ENCODE measurements at regions not wholly inside any gene's neighbourhood (a gene's known extent, or its start where the extent isn't known, plus 50 kb on each side); places are given as distances from the start of the nearest gene placed in this dataset.

GRCh38 chr20:30499123-30499522 lies 758.3 kb upstream of the DEFB115 start:
- TF ChIP-seq, protein P1, sequence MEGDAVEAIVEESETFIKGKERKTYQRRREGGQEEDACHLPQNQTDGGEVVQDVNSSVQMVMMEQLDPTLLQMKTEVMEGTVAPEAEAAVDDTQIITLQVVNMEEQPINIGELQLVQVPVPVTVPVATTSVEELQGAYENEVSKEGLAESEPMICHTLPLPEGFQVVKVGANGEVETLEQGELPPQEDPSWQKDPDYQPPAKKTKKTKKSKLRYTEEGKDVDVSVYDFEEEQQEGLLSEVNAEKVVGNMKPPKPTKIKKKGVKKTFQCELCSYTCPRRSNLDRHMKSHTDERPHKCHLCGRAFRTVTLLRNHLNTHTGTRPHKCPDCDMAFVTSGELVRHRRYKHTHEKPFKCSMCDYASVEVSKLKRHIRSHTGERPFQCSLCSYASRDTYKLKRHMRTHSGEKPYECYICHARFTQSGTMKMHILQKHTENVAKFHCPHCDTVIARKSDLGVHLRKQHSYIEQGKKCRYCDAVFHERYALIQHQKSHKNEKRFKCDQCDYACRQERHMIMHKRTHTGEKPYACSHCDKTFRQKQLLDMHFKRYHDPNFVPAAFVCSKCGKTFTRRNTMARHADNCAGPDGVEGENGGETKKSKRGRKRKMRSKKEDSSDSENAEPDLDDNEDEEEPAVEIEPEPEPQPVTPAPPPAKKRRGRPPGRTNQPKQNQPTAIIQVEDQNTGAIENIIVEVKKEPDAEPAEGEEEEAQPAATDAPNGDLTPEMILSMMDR (IDR thresholded peaks at IDR 0.05; ENCODE audit: borderline replicate concordance, extremely low read depth, low read length, poor library complexity, severe bottlenecking), result no peak
- no peak for TF ChIP-seq EZH2 (IDR thresholded peaks at IDR 0.05; ENCODE audit: borderline replicate concordance, low read depth, low read length, severe bottlenecking)

All from DND-41 (cell line).